CD14-positive monocyte (primary cell): ENCODE measurements at regions not wholly inside any gene's neighbourhood (a gene's known extent, or its start where the extent isn't known, plus 50 kb on each side); places are given as distances from the start of the nearest gene placed in this dataset.

Source experiments
- DNase-seq, 3 donors: peaks; one replicate each; pipeline ENCODE4 v3.0.0-alpha.2; 2011 to 2022
- H2AFZ ChIP-seq: 2 replicates; pipeline ENCODE4 v1.6.0; 2012; ENCODE audit warnings: mild to moderate bottlenecking, low read depth, low read length, inconsistent platforms; ENCODE audit not compliant: insufficient read depth, poor library complexity, severe bottlenecking
- H3K27ac ChIP-seq, 2 donors: 1 replicate in 1 of 2; 2 replicates in 1 of 2; pipeline ENCODE4 v1.5.1; 2012 to 2013; ENCODE audit warnings: low read length in 2 of 2, control low read depth in 1 of 2, inconsistent platforms in 1 of 2, low read depth in 1 of 2, mild to moderate bottlenecking in 1 of 2
- H3K27me3 ChIP-seq, 2 donors: one replicate each; pipeline versions ENCODE4 v1.6.0 to v1.6.1; 2011 to 2013; ENCODE audit warnings: low read length in 2 of 2; ENCODE audit not compliant: control insufficient read depth in 2 of 2, insufficient read depth in 2 of 2
- H3K36me3 ChIP-seq, 2 donors: replicated peaks in 1 of 2; 1 replicate in 1 of 2; 2 replicates in 1 of 2; pipeline versions ENCODE4 v1.5.1 to v1.6.1; 2012 to 2013; ENCODE audit warnings: low read length in 2 of 2, control low read depth in 1 of 2, inconsistent platforms in 1 of 2, mild to moderate bottlenecking in 1 of 2; ENCODE audit not compliant: insufficient read depth in 2 of 2, control insufficient read depth in 1 of 2
- H3K4me1 ChIP-seq, 2 donors: 1 replicate in 1 of 2; 2 replicates in 1 of 2; pipeline versions ENCODE4 v1.5.1 to v1.6.1; 2012 to 2013; ENCODE audit warnings: low read length in 2 of 2, control low read depth in 1 of 2, inconsistent platforms in 1 of 2, mild to moderate bottlenecking in 1 of 2, moderate library complexity in 1 of 2; ENCODE audit not compliant: insufficient read depth in 2 of 2, control insufficient read depth in 1 of 2
- H3K4me2 ChIP-seq: replicated peaks from 2 replicates; pipeline ENCODE3; 2012; ENCODE audit warnings: low read length, moderate library complexity, mild to moderate bottlenecking; ENCODE audit not compliant: poor library complexity, severe bottlenecking; ENCODE audit errors: extremely low read depth
- H3K4me3 ChIP-seq, 3 experiments: fragments of 200-600 bp in 1 of 3; sonication (generic) in 1 of 3; replicated peaks in 1 of 3; 1 replicate in 2 of 3; 2 replicates in 1 of 3; pipeline ENCODE4 v1.5.1; 2011 to 2013; ENCODE audit warnings: low read length in 3 of 3, mild to moderate bottlenecking in 3 of 3, control low read depth in 2 of 3, low read depth in 2 of 3, inconsistent platforms in 1 of 3, moderate library complexity in 1 of 3
- H3K79me2 ChIP-seq: 2 replicates; pipeline ENCODE4 v1.6.0; 2012; ENCODE audit warnings: mild to moderate bottlenecking, control low read depth, inconsistent platforms, low read length, moderate library complexity; ENCODE audit not compliant: insufficient read depth
- H3K9ac ChIP-seq: 2 replicates; pipeline ENCODE4 v1.6.0; 2017; ENCODE audit warnings: low read length, mild to moderate bottlenecking; ENCODE audit not compliant: insufficient read depth, poor library complexity, severe bottlenecking
- H3K9me3 ChIP-seq, 2 donors: replicated peaks in 1 of 2; 1 replicate in 1 of 2; 2 replicates in 1 of 2; pipeline versions ENCODE4 v1.5.1 to v1.6.1; 2012 to 2013; ENCODE audit warnings: low read length in 2 of 2, control low read depth in 1 of 2; ENCODE audit not compliant: control insufficient read depth in 1 of 2, insufficient read depth in 1 of 2
- H4K20me1 ChIP-seq: 2 replicates; pipeline ENCODE4 v1.6.0; 2012; ENCODE audit warnings: mild to moderate bottlenecking, low read length, control low read depth, moderate library complexity; ENCODE audit not compliant: insufficient read depth
- H3K27ac Mint-ChIP-seq, 7 donors: one replicate each; pipeline ENCODE4 v1.8.0; 2020; ENCODE audit warnings: mild to moderate bottlenecking in 7 of 7, mixed read lengths in 7 of 7, moderate library complexity in 6 of 7, inconsistent platforms in 2 of 7
- H3K27me3 Mint-ChIP-seq, 3 donors: one replicate each; pipeline ENCODE4 v1.8.0; 2021 to 2022; ENCODE audit warnings: low read depth in 3 of 3, mild to moderate bottlenecking in 3 of 3, mixed read lengths in 3 of 3, moderate library complexity in 3 of 3, inconsistent platforms in 1 of 3
- H3K36me3 Mint-ChIP-seq, 2 donors: one replicate each; pipeline ENCODE4 v1.8.0; 2020; ENCODE audit warnings: mixed read lengths in 2 of 2, inconsistent platforms in 1 of 2, mild to moderate bottlenecking in 1 of 2
- H3K4me1 Mint-ChIP-seq: one replicate; pipeline ENCODE4 v1.8.0; 2020; ENCODE audit warnings: mild to moderate bottlenecking, mixed read lengths
- H3K4me3 Mint-ChIP-seq, 2 donors: one replicate each; pipeline ENCODE4 v1.8.0; 2020; ENCODE audit warnings: mild to moderate bottlenecking in 2 of 2, mixed read lengths in 2 of 2, moderate library complexity in 1 of 2
- H3K9me3 Mint-ChIP-seq, 7 donors: one replicate each; pipeline ENCODE4 v1.8.0; 2020 to 2022; ENCODE audit warnings: mixed read lengths in 7 of 7, mild to moderate bottlenecking in 6 of 7, moderate library complexity in 6 of 7, inconsistent platforms in 2 of 7
- CTCF ChIP-seq: fragments of 200-600 bp; IDR thresholded peaks from one replicate; pipeline ENCODE4 v1.8.0; 2022; ENCODE audit warnings: antibody characterized with exemption, mild to moderate bottlenecking
- WGBS: methylation state at CpG from one replicate; pipeline ENCODE4 v1.1.5; 2013; ENCODE audit warnings: missing lambda C conversion rate; ENCODE audit not compliant: insufficient coverage; 5-methylcytosine and 5-hydroxymethylcytosine counted together
- intact Hi-C, 2 donors: fragments of 100-400 bp; cut with micrococcal nuclease; formaldehyde crosslinking; loops; one replicate each; pipeline versions ENCODE4 v1.15.0 to v1.15.1; 2023

GRCh38 chr4:173960398-173960797, 323.1 kb downstream of the FBXO8 start:
- Mint-ChIP-seq H3K36me3 (no peaks in the 10 kb centered on the region), H3K9me3 (peaks cover 0 to 7% (median 1%) of the 10 kb centered on the region in 7 donors), H3K27me3 (peaks cover 0 to 2% (median 1%) of the 10 kb centered on the region in 3 donors), H3K4me3 (no peak overlapping the region), H3K4me1 (peaks cover 2% of the 10 kb centered on the region), H3K27ac (no peak overlapping the region)
- no peaks in the 10 kb centered on the region for H3K9me3 ChIP-seq
- H2AFZ ChIP-seq = no peak overlapping the region
- H3K27me3 ChIP-seq = no peaks in the 10 kb centered on the region
- intact Hi-C loops = no loop called here
- H3K36me3 ChIP-seq = no peaks in the 10 kb centered on the region
- H3K79me2 ChIP-seq = no peaks in the 10 kb centered on the region
- no peak overlapping the region for H3K4me2 ChIP-seq
- no peak for DNase-seq
- no peak overlapping the region for H3K27ac ChIP-seq
- no peak for TF ChIP-seq CTCF
- H3K4me3 ChIP-seq = no peak overlapping the region
- 78% methylated on average over 5 of the region's 5 CpGs for WGBS
- H3K4me1 ChIP-seq = no peaks in the 10 kb centered on the region
- H3K9ac ChIP-seq = no peak overlapping the region
- H4K20me1 ChIP-seq = no peaks in the 10 kb centered on the region

GRCh38 chr4:173958445-173958844, 325.0 kb downstream of the FBXO8 start:
- TF ChIP-seq CTCF = no peak
- Mint-ChIP-seq H3K9me3 (peaks cover 0 to 7% (median 0%) of the 10 kb centered on the region in 7 donors), H3K27me3 (peaks cover 0 to 7% (median 6%) of the 10 kb centered on the region in 3 donors), H3K27ac (no peak overlapping the region), H3K4me1 (peaks cover 2% of the 10 kb centered on the region), H3K36me3 (no peaks in the 10 kb centered on the region), H3K4me3 (no peak overlapping the region)
- Histone ChIP-seq H3K4me3 (no peak overlapping the region), H3K79me2 (no peaks in the 10 kb centered on the region), H3K9me3 (no peaks in the 10 kb centered on the region), H2AFZ (no peak overlapping the region), H3K36me3 (no peaks in the 10 kb centered on the region), H3K4me1 (no peaks in the 10 kb centered on the region), H3K27ac (no peak overlapping the region), H4K20me1 (no peaks in the 10 kb centered on the region), H3K27me3 (no peaks in the 10 kb centered on the region), H3K4me2 (no peak overlapping the region), H3K9ac (no peak overlapping the region)
- no peak for DNase-seq
- intact Hi-C loops = no loop called here
- no CpG with 5 or more reads among the region's 1 CpG for WGBS
